Cerebellar cortex (tissue), 1 donor: ENCODE measurements at regions not wholly inside any gene's neighbourhood (a gene's known extent, or its start where the extent isn't known, plus 50 kb on each side); places are given as distances from the start of the nearest gene placed in this dataset.

ENCODE experiments used
- DNase-seq: peaks from one replicate; pipeline ENCODE4 v3.0.0-alpha.2; 2015; ENCODE audit warnings: low spot score

GRCh38 chr16:66289051-66289680 is 77.3 kb upstream of the CDH5 start:
- no peak for DNase-seq

- DNase-seq: no peak
Measured at GRCh38 chr16:66287926-66288325, 78.6 kb upstream of the CDH5 start.

DNA sequence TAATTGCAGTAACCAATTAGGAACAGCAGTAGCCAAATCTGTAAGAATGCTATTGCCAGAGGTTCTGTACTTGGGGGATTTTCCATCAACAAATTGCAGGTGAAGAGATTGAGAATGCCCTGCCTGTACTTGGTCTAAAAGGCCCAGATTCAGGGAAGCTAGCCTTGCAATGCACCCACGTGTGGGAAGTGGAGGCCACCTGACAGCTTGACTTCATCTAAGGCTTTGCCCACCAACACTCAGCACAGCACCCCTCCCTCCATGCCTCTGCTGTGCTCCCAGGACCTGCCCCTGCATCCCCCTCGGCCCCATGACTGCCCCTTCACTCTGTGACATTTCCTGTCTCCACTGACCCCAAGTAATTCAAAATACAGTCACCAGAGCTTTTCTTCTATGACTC is 79.1 kb upstream of the CDH5 start:
- DNase-seq: no peak

DNA sequence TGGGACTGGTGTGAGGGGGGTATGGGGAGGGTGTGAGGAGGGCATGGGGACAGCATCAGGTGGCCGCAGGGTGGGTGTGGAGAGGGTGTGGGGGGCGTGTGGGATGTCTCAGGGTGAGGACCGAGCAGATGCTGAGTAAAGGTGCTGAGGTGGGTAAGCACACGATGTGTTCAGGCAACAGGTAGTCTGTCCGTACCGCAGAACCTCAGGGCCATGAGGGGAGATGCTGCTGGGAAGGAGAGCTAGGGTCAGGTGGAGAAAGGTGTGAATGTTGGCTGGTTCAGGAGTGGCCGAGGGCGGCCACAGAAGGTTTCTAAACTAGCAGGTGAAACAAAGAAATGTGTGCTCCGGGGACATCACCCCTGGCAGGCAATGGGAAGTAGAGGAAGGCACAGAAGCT is 80.0 kb upstream of the CDH5 start:
- DNase-seq: no peak

DNA sequence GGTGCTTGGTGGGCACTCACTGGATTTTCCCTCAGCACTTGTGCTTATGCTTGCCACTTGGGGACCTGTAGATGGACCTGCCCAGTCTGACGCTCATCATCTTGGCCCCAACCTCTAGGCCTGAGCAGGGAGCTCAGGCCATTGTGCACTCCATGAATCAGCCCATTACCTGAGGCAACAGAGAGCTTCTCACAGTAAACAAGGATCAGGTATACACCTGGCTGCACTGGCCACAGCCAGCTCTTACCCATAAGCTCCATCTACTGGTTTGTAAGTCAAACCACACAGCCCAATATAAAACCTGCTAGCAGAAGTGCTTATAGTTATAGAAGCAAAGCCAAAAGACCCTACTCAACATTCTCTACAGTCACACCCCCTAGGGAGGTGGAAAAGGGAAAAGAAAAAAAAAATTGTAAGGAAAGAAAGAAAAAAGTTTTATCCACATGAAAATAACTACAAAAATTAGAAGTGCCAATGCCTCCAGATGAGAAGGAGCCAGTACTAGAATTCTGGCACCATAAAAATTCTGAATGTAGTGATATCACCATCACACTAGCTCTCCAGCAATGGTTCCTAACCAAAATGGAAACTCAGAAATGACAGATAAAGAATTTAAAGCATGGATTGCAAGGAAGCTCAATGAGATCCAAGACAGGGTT is 87.8 kb upstream of the CDH5 start:
- no peak for DNase-seq

- no peak for DNase-seq
Measured at GRCh38 chr16:66278111-66278531, 88.4 kb upstream of the CDH5 start.

- no peak for DNase-seq
Measured at GRCh38 chr16:66277311-66278070, 89.0 kb upstream of the CDH5 start.

DNA sequence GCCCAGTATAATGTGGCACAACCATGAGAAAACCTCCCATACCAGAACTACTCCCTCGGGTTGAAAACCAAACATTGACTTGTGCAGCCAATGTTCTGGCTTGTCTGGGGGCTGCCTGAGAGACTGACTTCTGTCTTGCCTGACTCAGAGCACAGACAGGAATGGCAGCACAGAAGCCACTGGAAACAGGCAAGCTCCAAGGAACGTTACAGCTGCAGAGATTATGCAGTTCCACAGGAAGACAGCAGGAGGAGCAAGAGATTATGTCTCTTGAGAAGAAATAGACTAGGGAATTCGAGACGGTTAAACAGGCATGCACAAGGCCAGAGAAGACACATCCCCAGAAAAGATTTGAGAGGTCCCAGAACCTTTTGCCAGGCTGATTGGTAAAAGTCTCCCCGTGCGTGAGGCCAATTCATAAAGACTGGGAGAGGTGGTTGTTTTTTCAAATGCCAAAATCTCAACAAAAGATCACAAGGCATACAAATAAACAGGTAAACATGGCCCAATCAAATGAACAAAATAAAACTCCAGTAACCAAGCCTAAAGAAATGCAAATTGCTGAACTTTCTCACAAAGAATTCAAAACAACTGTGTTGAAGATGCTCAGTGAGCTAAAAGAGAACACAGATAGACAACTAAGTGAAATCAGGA is 90.6 kb upstream of the CDH5 start:
- peak; percentile 40 for DNase-seq

- DNase-seq: no peak
Measured at GRCh38 chr16:66274335-66275110, 92.0 kb upstream of the CDH5 start.

DNA sequence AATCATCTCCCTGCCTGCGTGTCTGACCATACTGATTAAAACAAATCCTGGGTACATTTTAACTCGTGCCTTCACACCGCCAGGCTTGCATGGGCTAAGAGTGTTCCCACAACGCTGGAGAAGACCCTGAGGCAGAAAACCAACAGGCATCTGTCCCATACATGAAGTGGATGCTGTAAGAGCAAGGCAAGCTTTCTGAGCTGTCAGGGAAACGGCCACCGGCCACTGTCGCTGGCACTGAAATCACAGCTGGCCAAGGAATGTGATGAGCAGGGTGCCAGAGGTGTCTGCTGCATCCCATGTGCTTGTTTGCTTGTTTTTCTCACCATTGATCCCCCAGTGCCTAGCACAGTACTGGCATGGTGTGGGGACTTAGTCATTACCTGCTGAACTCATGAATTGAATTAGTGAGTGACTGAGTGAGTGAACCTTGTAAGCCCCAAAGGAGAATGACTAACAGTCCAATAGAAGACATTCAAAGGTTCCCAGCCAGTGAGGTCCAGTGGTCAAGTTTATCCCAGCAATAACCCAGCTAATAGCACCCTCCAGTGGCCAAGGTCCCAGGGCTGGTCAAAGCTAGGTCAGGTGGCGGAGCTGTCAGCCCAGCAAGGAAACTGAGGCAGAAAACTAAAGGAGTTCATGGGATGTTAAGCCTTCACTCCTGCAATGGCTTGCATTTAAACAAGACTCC is 92.7 kb upstream of the CDH5 start:
- DNase-seq: no peak

GRCh38 chr16:66273053-66273452 is 93.4 kb upstream of the CDH5 start:
- DNase-seq: no peak

- no peak for DNase-seq
Measured at GRCh38 chr16:66272461-66272860, 94.0 kb upstream of the CDH5 start.

DNA sequence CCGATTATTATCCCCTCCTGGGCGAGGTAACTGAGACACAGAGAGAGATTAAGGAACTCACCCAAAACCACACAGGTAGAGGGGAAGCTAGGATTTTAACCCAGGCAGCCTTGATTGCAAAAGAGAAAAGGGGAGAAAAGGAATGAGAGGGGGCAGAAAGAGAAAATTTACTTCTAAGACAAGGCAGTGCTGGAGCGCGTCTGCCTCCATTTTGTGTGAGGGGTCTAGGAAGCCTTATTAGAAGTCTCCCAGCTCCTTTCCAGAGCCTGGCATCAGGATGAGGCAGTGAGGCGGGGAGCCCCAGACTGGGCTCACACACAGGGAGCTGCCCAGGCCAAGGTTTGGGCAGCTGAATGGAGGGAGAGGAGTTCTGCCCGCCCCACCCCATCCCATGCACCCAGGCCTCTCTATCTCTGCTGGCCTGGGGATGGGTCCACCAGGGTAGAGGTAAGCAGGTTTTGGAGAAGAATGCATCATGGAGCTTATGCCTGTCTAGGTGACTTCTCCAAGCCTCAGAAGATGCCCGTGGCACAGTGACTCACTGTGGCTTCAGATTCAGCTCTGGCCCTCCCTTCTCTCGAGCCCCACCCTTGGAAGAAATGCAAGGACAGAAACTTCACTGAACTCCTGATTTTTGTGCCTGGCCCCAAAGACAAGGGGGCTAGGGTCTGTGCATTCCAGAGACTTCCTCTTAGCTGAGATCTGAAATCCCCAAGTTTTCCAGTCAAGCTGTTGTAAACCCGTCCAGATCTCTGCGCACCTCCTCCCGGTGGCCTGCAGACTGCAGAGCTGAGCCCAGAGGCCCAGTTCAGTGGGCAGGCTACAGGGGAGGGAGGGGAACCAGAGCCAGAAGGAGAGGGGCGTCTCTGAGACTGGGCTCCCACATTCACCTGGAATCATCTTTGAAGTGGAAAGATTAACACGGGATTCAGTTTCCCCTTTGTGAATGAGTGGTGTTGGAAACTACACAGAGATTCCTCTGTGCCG is 95.1 kb upstream of the CDH5 start:
- no peak for DNase-seq

DNA sequence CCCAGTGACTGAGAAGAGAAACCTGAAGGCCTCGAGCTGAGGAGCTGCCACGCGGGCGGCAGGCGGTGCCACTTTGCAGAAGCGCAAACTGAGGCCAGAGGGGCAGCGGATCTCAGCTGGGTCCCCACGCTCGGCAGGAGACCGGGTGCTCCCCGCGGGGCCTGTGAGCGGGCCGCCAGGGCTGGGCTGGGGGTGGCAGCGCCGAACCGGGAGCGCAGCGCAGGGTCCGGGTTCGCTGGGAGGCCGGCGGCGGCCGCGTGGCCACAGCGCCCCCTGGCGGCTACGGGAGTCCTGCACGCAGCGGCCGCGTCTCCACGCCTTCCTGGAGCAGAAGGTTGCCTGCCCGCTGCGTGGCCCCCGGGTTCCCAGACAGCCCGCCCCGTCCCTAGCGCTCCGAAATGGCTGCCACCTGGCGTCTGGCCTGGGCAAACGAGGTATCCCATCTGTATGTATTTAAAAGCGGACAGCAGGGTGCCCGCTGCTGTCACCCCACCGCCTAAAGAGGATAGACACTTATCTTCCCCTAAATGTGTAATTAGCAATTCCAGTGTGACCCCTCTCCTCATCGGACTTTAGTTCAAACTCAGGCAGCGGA is 96.1 kb upstream of the CDH5 start:
- peak; percentile 29 for DNase-seq

DNA sequence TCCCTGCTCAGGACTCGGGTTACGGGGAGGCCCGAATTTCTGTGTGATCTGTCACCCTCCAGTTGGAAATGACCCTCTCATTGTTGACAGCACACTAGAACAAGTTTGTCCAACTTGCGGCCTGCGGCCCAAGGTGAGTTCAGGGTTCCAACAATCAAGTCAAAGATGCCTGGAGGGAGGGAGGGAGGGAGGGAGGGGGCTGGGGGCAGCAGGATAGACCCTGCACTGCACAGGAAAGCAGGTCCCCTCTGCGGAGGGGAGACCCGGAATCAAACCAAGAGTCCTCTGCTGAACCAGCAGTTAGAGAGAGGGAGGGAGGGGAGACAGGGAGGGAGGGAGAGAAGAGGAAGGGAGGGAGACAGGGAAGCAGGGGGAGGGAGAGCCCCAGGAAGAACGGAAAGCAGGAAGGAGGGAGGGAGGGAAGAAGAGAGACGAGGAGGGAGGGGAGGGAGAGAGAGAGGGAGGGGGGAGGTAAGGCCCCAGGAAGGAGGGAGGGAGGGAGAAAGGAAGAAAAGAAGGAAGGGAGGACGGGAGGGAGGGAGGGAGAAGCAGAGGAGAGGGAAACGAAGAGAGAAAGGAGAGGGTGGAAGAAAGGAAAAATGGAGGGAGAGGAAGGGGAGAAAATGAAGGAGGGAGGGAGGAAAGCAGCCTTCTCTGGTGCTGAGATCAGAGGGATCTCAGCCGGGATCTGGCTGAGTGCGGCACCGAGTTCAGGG is 96.7 kb upstream of the CDH5 start:
- no peak for DNase-seq

GRCh38 chr16:66267292-66268014 is 99.0 kb upstream of the CDH5 start:
- no peak for DNase-seq

DNA sequence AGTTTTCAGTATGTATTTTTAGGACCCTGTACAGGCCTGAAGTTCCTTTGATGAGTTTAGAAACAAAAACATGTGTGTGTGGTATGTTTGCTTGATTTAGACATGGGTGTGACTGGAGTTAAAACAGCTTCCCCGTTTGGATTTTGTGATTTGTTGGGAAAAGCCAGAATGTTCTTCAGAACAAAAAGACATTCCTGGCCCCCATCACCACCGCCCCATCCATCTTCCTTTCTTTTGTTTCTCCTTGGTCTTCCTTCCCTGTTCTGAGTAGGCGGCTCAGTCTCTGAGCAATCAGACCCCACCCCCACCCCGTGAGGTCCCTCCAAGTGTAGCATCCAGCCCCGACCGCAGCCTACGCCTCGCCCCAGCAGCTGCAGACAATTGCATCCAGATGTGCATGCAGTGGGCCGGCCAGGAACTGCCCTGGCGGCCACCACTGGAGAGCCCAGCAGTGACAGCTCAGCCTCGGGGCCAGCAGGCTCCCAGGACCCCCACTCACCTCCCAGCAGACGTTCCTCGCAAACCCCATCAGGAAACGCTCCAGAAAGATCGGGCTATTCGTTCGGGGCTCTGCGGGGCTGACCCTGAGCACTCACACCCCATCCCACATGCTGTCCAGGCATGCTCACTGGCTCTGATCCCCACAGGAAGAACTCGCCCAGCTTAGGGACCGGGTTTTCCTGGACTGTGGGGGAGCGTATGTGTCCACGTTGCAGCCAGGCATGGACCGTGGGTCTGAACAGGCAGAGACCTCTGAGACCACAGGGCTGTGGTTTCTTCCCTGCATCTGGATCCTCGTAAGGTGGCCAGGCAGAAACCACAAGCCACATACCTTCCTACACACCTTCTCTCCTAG is 99.8 kb upstream of the CDH5 start:
- no peak for DNase-seq
